GM12873 (cell line): ENCODE measurements at regions not wholly inside any gene's neighbourhood (a gene's known extent, or its start where the extent isn't known, plus 50 kb on each side); places are given as distances from the start of the nearest gene placed in this dataset.

Experiments
- CTCF ChIP-seq: IDR thresholded peaks from 2 replicates; pipeline ENCODE4 v1.5.1; 2012; ENCODE audit warnings: low read depth, mild to moderate bottlenecking, moderate library complexity, low read length, control low read depth; ENCODE audit not compliant: insufficient read depth; ENCODE audit errors: missing control alignments

- TF ChIP-seq CTCF: no peak
These were observed 438.3 kb downstream of the NPIPA7 start for GRCh38 chr16:16817196-16817595.

GRCh38 chr16:16821261-16821660 is 442.3 kb downstream of the NPIPA7 start:
- no peak for TF ChIP-seq CTCF

GRCh38 chr16:16828913-16829398 is 450.0 kb downstream of the NPIPA7 start:
- no peak for TF ChIP-seq CTCF

- no peak for TF ChIP-seq CTCF
These were observed 451.5 kb downstream of the NPIPA7 start for GRCh38 chr16:16830401-16830800.

GRCh38 chr16:16830973-16831372 is 452.0 kb downstream of the NPIPA7 start:
- no peak for TF ChIP-seq CTCF

GRCh38 chr16:16833165-16833564 is 454.2 kb downstream of the NPIPA7 start:
- no peak for TF ChIP-seq CTCF

GRCh38 chr16:16850274-16850673 is 471.3 kb downstream of the NPIPA7 start:
- TF ChIP-seq CTCF: no peak

- no peak for TF ChIP-seq CTCF
These were observed 478.1 kb downstream of the NPIPA7 start for GRCh38 chr16:16857012-16857411.
